H1 (cell line): ENCODE measurements at regions not wholly inside any gene's neighbourhood (a gene's known extent, or its start where the extent isn't known, plus 50 kb on each side); places are given as distances from the start of the nearest gene placed in this dataset. TPM values are rescaled to one million over a fixed set of nuclear protein-coding genes. Genes with fewer than 3 reads are reported as not detected.

Experiments used
- microRNA-seq, 2 experiments: library from miRNA; unstranded; fragments of <30 nt; microRNA quantifications; one replicate each; pipeline versions ENCODE4 to v1.2.0, GENCODE V29; 2016 to 2020; ENCODE audit warnings: borderline microRNAs expressed in 2 of 2, borderline number of aligned reads in 2 of 2, borderline replicate concordance in 1 of 2
- small RNA-seq: library from polyadenylated mRNA; stranded (forward); fragments of <200 nt; extraction: miRNeasy Mini kit (QIAGEN cat#:217004); gene quantifications from one replicate; pipeline ENCODE3, GENCODE V24; 2013; ENCODE audit not compliant: insufficient read depth

Small RNA genes in the stretch of these regions (microRNA-seq; reads per million reads assigned to microRNA genes)
- gene MIR3680-1: 0 reads per million in 2 experiments

Small RNA genes in the stretch of these regions (small RNA-seq; reads per million reads assigned to genes)
- not detected for gene MIR3680-1
